ENCODE measurements at regions not wholly inside any gene's neighbourhood (a gene's known extent, or its start where the extent isn't known, plus 50 kb on each side); places are given as distances from the start of the nearest gene placed in this dataset.

DNA sequence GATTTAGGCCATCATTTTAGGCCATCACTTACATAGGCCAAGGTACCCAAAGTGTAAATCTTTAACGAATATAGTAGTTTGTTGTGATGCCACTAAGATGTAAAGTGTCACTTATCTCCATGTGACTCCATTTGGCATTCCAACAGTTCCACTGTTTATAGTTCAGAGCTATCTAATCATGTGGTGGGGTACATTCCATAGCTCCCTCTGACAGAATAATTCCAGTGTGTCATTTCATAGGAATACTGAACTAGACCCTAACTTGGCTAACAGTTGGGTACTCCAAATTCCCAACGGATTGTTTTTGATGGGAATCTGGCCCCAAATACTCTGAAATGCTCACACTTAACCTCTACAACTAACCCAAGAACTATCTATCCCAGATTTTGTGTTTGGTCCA, 76.7 kb upstream of the FST start:
- Histone ChIP-seq H3K36me3 (no peaks in the 10 kb centered on the region), H3K4me3 (no peak overlapping the region), H3K27me3 (no peaks in the 10 kb centered on the region), H3K27ac (no peak overlapping the region), H3K4me1 (ENCODE audit: insufficient read depth) (no peaks in the 10 kb centered on the region), H3K9me3 (no peaks in the 10 kb centered on the region)
- DNase-seq = no peak
- intact Hi-C loops (cut with DNase I) = no loop called here
- 52 to 75% (median 57%) methylated on average over 2 of the region's 2 CpGs for WGBS, 3 donors
- TF ChIP-seq, protein P1, sequence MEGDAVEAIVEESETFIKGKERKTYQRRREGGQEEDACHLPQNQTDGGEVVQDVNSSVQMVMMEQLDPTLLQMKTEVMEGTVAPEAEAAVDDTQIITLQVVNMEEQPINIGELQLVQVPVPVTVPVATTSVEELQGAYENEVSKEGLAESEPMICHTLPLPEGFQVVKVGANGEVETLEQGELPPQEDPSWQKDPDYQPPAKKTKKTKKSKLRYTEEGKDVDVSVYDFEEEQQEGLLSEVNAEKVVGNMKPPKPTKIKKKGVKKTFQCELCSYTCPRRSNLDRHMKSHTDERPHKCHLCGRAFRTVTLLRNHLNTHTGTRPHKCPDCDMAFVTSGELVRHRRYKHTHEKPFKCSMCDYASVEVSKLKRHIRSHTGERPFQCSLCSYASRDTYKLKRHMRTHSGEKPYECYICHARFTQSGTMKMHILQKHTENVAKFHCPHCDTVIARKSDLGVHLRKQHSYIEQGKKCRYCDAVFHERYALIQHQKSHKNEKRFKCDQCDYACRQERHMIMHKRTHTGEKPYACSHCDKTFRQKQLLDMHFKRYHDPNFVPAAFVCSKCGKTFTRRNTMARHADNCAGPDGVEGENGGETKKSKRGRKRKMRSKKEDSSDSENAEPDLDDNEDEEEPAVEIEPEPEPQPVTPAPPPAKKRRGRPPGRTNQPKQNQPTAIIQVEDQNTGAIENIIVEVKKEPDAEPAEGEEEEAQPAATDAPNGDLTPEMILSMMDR (IDR thresholded peaks at IDR 0.05) = no peak
- no peak for TF ChIP-seq POLR2A (IDR thresholded peaks at IDR 0.05)
- TF ChIP-seq EP300 (IDR thresholded peaks at IDR 0.05) = no peak

DNA sequence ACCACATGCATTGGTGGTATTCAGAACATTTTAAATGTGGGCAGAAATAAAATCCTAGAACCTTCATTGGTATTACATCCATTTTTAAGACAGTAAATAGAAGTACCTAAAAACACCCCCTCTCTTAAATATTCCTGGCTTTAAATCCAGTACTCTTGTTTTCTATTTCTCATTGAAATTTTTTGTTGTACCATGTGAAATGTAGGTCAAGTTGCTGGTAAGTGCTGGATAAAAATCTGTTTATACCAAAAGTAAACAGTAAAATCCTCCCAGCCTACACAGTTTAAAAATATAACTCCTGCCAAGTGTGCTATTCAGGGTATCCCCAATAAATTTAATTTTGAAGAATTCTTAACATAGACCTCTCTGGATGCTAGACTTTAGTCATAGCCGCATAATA, 75.0 kb upstream of the FST start:
- TF ChIP-seq EP300 (IDR thresholded peaks at IDR 0.05) (no peak), POLR2A (IDR thresholded peaks at IDR 0.05) (no peak)
- TF ChIP-seq, protein P1 (IDR thresholded peaks at IDR 0.05) = no peak
- Histone ChIP-seq H3K4me3 (no peak overlapping the region), H3K27ac (no peak overlapping the region), H3K27me3 (no peaks in the 10 kb centered on the region), H3K4me1 (ENCODE audit: insufficient read depth) (no peaks in the 10 kb centered on the region), H3K9me3 (no peaks in the 10 kb centered on the region), H3K36me3 (no peaks in the 10 kb centered on the region)
- intact Hi-C loops (cut with DNase I) = no loop called here
- DNase-seq = no peak
- WGBS, 3 donors = 96 to 100% (median 97%) methylated on average over 1 of the region's 1 CpG

DNA sequence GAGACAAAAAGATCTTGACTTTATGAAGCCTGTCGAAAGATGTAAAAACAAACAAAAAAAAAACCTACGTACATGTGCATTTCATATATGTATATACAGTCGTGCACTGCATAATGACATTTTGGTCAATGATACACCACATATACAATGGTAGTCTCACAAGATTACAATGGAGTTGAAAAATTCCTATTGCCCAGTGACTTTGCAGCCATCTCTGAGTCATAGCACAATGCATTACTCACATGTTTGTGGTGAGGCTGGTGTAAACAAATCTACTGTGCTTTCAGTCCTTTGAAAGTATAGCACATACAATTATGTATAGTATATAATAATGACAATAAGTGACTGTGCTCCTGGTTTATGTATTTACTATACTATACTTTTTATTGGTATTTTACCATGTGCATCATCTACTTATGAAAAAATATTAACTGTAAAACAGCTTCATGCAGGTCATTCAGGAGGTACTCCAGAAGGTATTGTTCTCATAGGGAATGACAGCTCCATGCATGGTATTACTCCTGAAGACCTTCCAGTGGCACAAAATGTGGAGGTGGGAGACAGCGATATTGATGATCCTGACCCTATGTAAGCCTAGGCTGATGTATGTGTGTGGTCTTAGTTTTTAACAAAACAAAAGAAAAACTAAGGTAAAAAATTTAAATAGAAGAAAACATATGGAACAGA, 73.7 kb upstream of the FST start:
- Histone ChIP-seq H3K27ac (no peak overlapping the region), H3K36me3 (no peaks in the 10 kb centered on the region), H3K4me3 (no peak overlapping the region), H3K27me3 (no peaks in the 10 kb centered on the region), H3K9me3 (no peaks in the 10 kb centered on the region), H3K4me1 (ENCODE audit: insufficient read depth) (no peaks in the 10 kb centered on the region)
- TF ChIP-seq POLR2A (IDR thresholded peaks at IDR 0.05) = no peak
- TF ChIP-seq EP300 (IDR thresholded peaks at IDR 0.05) = no peak
- TF ChIP-seq, protein P1 (IDR thresholded peaks at IDR 0.05) = no peak
- WGBS, 3 donors = 93 to 95% (median 94%) methylated on average over 4 of the region's 4 CpGs
- no peak for DNase-seq
- intact Hi-C loops (cut with DNase I) = no loop called here

DNA sequence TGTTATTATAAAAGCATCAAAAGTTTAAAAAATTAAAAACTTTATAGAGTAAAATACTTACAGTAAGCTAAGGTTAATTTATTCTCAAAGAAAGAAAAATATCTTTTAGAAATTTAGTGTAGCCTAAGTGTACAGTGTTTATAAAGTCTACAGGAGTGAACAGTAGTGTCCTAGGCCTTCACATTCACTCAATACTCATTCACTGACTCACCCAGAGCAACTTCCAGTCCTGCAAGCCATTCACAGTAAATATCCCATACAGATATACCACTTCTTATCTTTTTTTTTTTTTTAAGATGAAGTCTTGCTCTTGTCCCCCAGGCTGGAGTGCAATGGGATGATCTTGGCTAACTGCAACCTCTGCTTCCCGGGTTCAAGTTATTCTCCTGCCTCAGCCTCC, 73.1 kb upstream of the FST start:
- Histone ChIP-seq H3K27me3 (no peaks in the 10 kb centered on the region), H3K27ac (no peak overlapping the region), H3K9me3 (no peaks in the 10 kb centered on the region), H3K36me3 (no peaks in the 10 kb centered on the region), H3K4me1 (ENCODE audit: insufficient read depth) (no peaks in the 10 kb centered on the region), H3K4me3 (no peak overlapping the region)
- WGBS, 3 donors = 93 to 97% (median 94%) methylated on average over 1 of the region's 1 CpG
- DNase-seq = no peak
- TF ChIP-seq EP300 (IDR thresholded peaks at IDR 0.05) (no peak), POLR2A (IDR thresholded peaks at IDR 0.05) (no peak)
- TF ChIP-seq, protein P1 (IDR thresholded peaks at IDR 0.05) = no peak
- intact Hi-C loops (cut with DNase I) = no loop called here
